Hindlimb muscle (tissue), 1 donor: ENCODE measurements at regions not wholly inside any gene's neighbourhood (a gene's known extent, or its start where the extent isn't known, plus 50 kb on each side); places are given as distances from the start of the nearest gene placed in this dataset.
"Not testable (repeated sequence)": the region's sequence is repeated elsewhere in the genome, so short reads cannot be mapped to it uniquely, and the experiment has no call there.

Experiments used
- DNase-seq: peaks from one replicate; pipeline ENCODE4 v3.0.0-alpha.2; 2013

GRCh38 chr9:88280816-88281382 is 107.3 kb upstream of the SPIN1 start:
- no peak for DNase-seq

DNA sequence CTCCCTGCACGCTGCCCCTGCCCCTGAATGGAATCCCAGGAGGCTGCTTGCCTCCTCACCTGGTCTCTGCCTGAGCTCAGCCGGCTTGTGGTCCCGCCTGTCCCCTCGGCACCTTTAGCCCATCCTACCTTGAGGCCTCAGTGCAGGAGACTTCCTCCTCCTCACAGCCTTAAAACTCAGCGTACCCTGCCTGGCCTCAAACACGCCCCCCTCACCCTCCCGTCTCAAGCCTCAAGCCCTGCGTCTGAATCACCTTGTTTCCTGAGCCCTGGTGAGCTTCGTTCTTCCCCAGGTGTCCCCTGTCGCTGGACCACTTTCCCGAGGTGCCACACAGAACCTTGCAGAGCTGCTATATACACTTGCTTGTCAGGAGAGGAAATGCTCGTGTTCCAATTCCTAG is 110.2 kb upstream of the SPIN1 start:
- no peak for DNase-seq

DNA sequence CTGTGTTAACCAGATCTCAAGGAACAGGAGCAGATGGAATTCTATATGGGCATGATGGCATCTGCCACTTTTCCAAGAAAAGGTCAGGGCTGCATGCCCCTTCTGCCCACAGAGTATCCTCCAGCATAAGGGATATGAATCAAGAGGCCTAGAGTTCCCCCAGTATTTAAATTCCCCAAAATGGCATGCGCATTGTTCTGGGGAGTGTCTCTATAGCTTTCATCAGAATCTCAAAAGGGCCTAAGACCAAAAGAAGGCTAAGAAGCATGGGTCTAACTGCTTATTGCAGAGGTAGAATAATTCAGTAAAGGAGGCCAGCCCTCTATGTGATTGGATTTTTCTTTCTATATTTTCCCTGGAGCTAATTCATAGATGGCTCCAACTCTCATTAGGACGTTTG is 114.2 kb upstream of the SPIN1 start:
- DNase-seq, result no peak

GRCh38 chr9:88272986-88273385 is 115.3 kb upstream of the SPIN1 start:
- no peak for DNase-seq

- DNase-seq, result no peak
These were observed 117.8 kb upstream of the SPIN1 start for GRCh38 chr9:88270413-88270812.

- DNase-seq, result no peak
These were observed 119.4 kb upstream of the SPIN1 start for GRCh38 chr9:88268886-88269285.

DNA sequence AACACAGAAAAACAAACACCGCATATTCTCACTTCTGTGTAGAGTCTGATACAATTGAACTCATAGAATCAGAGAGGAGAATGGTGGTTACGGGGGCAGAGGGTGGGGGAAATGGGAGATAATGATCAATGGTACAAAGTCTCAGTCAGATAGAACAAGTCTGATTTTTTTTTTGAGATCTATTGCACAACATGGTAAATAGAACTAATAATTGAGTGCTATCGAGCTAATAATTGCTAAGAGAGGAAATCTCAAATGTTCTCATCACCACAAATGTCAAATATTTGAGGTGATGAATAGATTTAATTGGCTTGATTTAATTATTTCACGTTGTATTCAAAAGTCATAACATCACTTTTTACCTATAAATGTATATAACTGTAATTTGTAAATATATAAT is 121.0 kb upstream of the SPIN1 start:
- no peak for DNase-seq

DNA sequence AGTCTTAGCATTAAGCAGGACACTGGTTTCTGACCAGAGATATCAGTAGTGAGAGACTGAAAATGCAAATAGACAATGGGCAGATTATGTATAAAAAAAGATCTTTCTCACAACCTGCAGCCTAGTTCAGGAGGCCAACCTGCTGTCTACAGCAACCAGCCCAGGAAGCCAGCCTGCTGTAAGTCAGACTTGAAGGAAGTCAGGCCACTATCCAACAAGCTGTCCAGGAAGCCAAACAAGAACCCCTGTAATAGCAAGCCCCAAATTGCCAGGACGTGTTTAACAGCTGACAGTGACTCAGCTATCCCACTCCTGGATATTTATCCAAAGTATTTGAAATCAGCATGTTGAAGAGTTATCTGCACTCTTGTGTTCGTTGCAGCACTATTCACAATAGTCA is 121.8 kb upstream of the SPIN1 start:
- no peak for DNase-seq

DNA sequence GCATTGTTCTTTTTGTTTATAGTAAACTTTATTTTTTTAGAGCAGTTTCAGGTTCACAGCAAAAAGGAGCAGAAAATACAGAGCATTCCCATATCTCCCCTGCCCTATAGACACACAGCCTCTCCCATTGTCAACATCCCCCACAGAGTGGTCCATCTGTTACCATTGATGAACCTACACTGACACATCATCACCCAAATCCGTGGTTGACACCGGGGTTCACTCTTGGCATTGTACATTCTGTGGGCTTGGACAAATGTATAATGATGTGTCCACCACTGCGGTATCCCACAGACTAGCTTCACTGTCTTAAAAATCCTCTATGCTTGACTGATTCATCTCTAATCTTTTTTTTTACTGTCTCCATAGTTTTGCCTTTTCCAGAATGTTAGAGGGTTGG is 120.7 kb upstream of the SPATA31C2 start:
- DNase-seq, result no peak

- DNase-seq, result peak; percentile 77
These were observed 120.3 kb upstream of the SPATA31C2 start for GRCh38 chr9:88258601-88259000.

DNA sequence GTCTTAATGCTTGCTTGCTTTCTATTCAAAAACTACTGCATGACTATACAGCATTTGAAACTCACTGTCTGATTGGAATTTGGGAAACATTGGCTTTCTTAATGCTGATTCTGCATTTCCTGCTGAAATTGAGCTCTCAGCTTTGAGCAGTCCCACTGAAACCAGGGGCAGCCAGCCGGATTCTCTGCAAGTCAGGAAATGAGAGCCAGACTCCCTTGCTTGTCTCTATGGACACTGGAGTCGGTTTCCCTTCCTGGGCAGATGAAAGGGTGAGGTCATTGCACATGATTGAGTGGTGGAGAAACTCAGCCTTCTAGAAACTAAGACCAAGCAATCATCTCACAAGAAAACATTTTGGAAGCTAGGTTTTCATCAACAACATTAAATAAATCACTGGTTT is 119.7 kb upstream of the SPATA31C2 start:
- DNase-seq, result peak; percentile 86

DNA sequence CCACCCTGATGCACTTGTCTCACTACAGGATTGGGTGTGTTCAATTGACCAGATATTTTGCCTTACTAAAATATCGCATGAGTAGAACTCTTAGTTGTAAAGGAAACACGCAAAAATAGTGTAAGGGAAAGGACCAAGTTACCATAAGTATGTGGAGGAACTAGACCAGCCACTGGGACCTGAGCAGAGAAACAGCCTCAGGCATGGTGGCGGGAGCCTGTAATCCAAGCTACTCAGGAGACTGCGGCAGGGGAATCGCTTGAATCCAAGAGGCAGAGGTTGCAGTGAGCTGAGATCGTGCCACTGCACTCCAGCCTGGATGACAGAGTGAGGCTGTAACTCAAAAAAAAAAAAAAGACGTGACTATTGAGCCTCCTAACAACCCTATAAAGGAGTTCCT is 117.9 kb upstream of the SPATA31C2 start:
- DNase-seq, result no peak

DNA sequence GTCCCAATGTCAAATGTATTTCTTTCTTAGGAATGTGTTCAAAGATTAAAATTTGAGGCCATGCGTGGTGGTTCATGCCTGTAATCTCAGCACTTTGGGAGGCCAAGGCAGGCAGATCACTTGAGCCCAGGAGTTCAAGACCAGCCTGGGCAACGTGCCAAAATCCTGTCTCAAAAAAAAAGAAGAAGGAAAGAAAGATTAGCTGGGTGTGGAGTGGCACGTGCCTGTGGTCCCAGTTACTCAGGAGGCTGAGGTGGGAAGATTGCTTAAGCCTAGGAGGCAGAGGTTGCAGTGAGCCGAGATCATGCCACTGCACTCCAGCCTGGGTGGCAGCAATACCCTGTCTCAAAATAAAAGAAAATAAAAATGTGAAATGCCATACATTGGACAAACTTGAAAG is 117.5 kb upstream of the SPATA31C2 start:
- not testable (repeated sequence) for DNase-seq

DNA sequence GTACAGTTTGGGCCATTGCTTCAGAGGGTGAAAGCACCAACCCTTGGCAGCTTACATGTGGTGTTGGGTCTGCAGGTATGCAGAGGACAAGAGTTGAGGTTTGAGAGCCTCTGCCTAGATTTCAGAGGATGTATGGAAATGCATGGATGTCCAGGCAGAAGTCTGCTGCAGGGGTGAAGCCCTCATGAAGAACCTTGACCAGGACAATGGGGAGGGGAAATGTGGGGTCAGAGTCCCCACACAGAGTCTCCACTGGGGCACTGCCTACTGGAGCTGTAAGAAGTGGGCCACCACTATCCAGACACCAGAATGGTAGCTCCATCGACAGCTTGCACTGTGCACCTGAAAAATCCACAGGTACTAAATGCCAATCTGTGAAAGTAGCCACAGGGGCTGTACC is 113.6 kb upstream of the SPATA31C2 start:
- DNase-seq, result no peak

- DNase-seq, result no peak
These were observed 105.5 kb upstream of the SPATA31C2 start for GRCh38 chr9:88243736-88244135.

- no peak for DNase-seq
These were observed 104.6 kb upstream of the SPATA31C2 start for GRCh38 chr9:88242879-88243278.

DNA sequence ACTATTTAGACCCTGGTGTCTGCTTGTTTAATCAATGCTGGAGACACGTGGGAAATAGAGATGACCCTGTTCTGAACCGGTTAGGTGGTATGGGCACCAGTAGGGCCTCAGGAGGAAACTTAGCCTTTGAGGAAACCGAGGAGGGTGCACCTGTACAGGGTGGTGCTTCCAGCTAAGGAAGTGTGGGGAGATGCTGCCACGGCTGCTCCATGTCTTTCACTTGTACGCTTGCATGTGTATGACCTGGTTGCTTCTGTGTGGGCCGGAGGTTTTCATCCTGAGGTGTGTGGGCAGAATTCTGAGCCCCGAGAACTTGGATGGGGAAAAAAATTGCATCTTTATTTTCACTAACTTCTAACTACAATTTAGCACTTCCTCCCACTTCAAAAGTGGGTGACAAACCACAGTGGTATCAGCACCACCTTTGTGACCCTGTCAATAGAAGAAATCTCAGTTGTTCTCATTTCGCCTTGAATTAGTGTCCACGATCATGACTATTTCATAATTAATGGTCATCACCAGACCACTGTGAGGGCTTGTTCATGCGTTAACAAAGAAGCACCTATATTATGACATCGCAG is 99.8 kb upstream of the SPATA31C2 start:
- DNase-seq, result no peak

DNA sequence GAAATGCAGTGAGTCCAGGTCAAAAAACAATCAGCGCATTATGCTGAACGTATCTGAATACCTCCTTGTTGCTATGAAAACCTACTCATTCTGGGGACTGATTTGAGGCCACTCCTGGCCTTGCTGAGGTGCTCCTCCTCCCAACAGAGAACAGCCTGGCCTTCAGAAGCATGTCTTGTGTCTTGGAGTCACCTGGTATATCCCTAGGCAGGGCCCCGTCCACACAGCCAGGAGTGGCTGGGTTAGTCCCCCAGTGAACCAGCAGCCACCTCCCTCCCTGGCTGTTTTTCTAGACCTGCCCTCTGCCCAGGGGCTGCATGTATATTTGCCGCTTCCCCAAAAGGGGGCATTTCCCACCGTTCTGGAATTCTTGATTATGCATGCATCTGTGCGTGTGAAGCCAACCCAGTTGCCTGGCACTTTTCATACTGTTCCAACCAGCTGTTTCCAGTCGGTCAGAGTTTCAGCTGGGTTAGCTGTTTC is 99.2 kb upstream of the SPATA31C2 start:
- DNase-seq, result peak; percentile 41

- peak; percentile 70 for DNase-seq
These were observed 98.5 kb upstream of the SPATA31C2 start for GRCh38 chr9:88236511-88237478.

GRCh38 chr9:88235615-88236014 is 97.3 kb upstream of the SPATA31C2 start:
- no peak for DNase-seq

GRCh38 chr9:88234114-88234513 is 95.8 kb upstream of the SPATA31C2 start:
- DNase-seq, result no peak

DNA sequence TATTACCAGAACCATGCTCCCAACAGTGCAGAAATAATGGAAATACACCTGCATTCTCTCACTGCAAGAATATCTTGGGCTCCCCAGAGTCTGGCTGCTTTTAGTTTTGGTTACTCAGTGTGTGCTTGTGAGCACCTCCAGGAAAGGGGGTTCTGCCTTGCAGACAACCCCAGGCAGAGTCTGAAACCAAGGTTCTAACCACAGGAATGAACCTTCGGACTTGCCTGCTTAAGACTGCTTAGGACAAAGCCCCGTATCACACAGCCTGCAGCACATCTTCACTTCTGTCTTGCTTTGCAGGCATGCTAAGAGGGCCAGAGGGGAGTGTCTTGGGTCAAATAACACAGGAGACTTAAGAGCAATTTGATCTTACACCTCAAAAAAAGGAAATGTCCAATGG is 94.8 kb upstream of the SPATA31C2 start:
- DNase-seq, result no peak

- DNase-seq, result no peak
These were observed 92.3 kb upstream of the SPATA31C2 start for GRCh38 chr9:88230612-88231011.

- no peak for DNase-seq
These were observed 91.2 kb upstream of the SPATA31C2 start for GRCh38 chr9:88229434-88229833.
